Activated T-helper 17 cell treated with anti-CD3 and anti-CD28 coated beads, Interleukin-2, amount 50 U/mL, for 72 hours (primary cell): ENCODE measurements at regions not wholly inside any gene's neighbourhood (a gene's known extent, or its start where the extent isn't known, plus 50 kb on each side); places are given as distances from the start of the nearest gene placed in this dataset.

Source experiments
- ATAC-seq: fragments of 150-1000 bp; cut with Tn5 transposase; replicated peaks from 2 replicates; pipeline ENCODE4 v1.10.0; 2021; ENCODE audit warnings: mild to moderate bottlenecking, moderate library complexity
- H3K27ac Mint-ChIP-seq: one replicate; pipeline ENCODE4 v1.8.0; 2022; ENCODE audit warnings: mixed read lengths
- H3K27me3 Mint-ChIP-seq: one replicate; pipeline ENCODE4 v1.8.0; 2022; ENCODE audit warnings: mixed read lengths
- H3K36me3 Mint-ChIP-seq: one replicate; pipeline ENCODE4 v1.8.0; 2022; ENCODE audit warnings: low read depth, mild to moderate bottlenecking, mixed read lengths
- H3K4me1 Mint-ChIP-seq: one replicate; pipeline ENCODE4 v1.8.0; 2022; ENCODE audit warnings: mixed read lengths
- H3K4me3 Mint-ChIP-seq: one replicate; pipeline ENCODE4 v1.8.0; 2022; ENCODE audit warnings: mild to moderate bottlenecking, mixed read lengths
- H3K9me3 Mint-ChIP-seq: one replicate; pipeline ENCODE4 v1.8.0; 2022; ENCODE audit warnings: mixed read lengths

DNA sequence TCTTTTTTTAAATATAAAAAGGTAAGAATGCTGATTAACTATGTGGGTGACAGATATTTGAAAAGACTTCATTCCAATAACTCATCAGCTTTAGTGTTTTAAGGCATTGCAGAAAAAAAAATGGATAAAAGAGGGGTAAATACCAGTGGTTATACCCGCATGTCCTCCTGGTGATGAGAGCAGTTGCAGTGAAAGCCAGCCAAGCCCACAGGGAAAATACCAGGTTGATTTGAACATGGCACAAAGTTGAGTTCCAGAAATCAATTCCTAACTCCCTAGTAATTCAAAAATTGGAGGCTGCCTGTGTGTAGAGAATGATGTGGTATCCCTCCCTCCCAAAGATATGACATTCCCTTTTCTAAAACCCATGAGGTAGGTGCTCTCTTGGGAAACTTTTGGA, 453.2 kb upstream of the SOX9 start:
- H3K4me1 Mint-ChIP-seq = no peaks in the 10 kb centered on the region
- no peak overlapping the region for H3K27ac Mint-ChIP-seq
- H3K4me3 Mint-ChIP-seq = no peak overlapping the region
- peaks cover 21% of the 10 kb centered on the region for H3K9me3 Mint-ChIP-seq
- no peak for ATAC-seq
- H3K27me3 Mint-ChIP-seq = peaks cover 6% of the 10 kb centered on the region
- H3K36me3 Mint-ChIP-seq = no peaks in the 10 kb centered on the region

- peaks cover 6% of the 10 kb centered on the region for H3K27me3 Mint-ChIP-seq
- no peaks in the 10 kb centered on the region for H3K36me3 Mint-ChIP-seq
- peaks cover 21% of the 10 kb centered on the region for H3K9me3 Mint-ChIP-seq
- no peaks in the 10 kb centered on the region for H3K4me1 Mint-ChIP-seq
- H3K27ac Mint-ChIP-seq = no peak overlapping the region
- ATAC-seq = no peak
- H3K4me3 Mint-ChIP-seq = no peak overlapping the region
These were observed 452.0 kb upstream of the SOX9 start for GRCh38 chr17:71668807-71669206.

DNA sequence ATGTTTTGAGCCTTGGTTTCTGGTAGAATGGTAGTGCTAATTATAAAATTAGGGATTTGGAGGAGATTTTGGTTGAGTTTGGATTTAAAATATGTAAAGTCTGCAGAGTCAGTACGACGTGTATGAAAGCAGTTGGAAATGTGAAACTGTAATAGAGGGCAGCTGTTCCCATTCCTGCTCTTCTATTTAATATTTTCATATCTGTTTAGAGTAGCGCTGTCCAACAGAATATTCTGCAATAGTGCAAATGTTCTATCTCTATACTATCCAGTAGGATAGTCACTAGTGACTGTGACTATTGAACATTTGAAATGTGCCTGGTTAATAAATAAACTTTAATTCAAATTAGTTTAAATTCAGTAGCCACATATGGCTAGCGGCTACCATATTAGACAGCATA, 443.4 kb upstream of the SOX9 start:
- no peaks in the 10 kb centered on the region for H3K9me3 Mint-ChIP-seq
- no peaks in the 10 kb centered on the region for H3K36me3 Mint-ChIP-seq
- no peak overlapping the region for H3K27ac Mint-ChIP-seq
- no peaks in the 10 kb centered on the region for H3K4me1 Mint-ChIP-seq
- H3K4me3 Mint-ChIP-seq = no peak overlapping the region
- H3K27me3 Mint-ChIP-seq = no peaks in the 10 kb centered on the region
- ATAC-seq = no peak

DNA sequence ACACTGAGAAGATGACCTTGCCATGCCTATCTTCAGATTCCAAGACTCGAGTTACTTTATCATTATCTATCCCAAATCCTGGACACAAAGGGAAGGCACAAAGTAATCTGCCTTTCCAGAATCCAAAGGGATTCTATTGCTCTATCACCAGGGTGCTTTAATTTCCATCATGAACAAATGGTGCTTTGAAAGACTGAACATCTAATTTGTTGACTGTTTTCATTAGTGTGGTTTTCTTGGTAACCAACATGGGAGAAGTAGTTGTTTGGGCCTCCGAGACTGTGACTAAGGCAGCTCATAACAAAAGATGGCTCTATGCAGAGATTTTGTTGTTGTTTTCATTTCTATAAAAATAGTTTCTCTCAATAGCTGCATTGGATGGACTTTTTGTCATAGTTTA, 441.0 kb upstream of the SOX9 start:
- no peak for ATAC-seq
- Mint-ChIP-seq H3K4me1 (no peaks in the 10 kb centered on the region), H3K27me3 (no peaks in the 10 kb centered on the region), H3K4me3 (no peak overlapping the region), H3K27ac (no peak overlapping the region), H3K9me3 (peaks cover 4% of the 10 kb centered on the region), H3K36me3 (no peaks in the 10 kb centered on the region)

GRCh38 chr17:71681427-71682173, 439.2 kb upstream of the SOX9 start:
- no peak for ATAC-seq
- H3K4me3 Mint-ChIP-seq = no peak overlapping the region
- peaks cover 4% of the 10 kb centered on the region for H3K9me3 Mint-ChIP-seq
- no peaks in the 10 kb centered on the region for H3K4me1 Mint-ChIP-seq
- no peaks in the 10 kb centered on the region for H3K36me3 Mint-ChIP-seq
- H3K27me3 Mint-ChIP-seq = no peaks in the 10 kb centered on the region
- no peak overlapping the region for H3K27ac Mint-ChIP-seq

- no peaks in the 10 kb centered on the region for H3K27me3 Mint-ChIP-seq
- no peaks in the 10 kb centered on the region for H3K4me1 Mint-ChIP-seq
- ATAC-seq = no peak
- no peak overlapping the region for H3K4me3 Mint-ChIP-seq
- no peaks in the 10 kb centered on the region for H3K36me3 Mint-ChIP-seq
- H3K27ac Mint-ChIP-seq = no peak overlapping the region
- peaks cover 4% of the 10 kb centered on the region for H3K9me3 Mint-ChIP-seq
These were observed 438.7 kb upstream of the SOX9 start for GRCh38 chr17:71682174-71682494.

GRCh38 chr17:71689782-71690181, 431.0 kb upstream of the SOX9 start:
- Mint-ChIP-seq H3K27me3 (no peaks in the 10 kb centered on the region), H3K4me3 (no peak overlapping the region), H3K9me3 (no peaks in the 10 kb centered on the region), H3K27ac (no peak overlapping the region), H3K4me1 (no peaks in the 10 kb centered on the region), H3K36me3 (no peaks in the 10 kb centered on the region)
- no peak for ATAC-seq

DNA sequence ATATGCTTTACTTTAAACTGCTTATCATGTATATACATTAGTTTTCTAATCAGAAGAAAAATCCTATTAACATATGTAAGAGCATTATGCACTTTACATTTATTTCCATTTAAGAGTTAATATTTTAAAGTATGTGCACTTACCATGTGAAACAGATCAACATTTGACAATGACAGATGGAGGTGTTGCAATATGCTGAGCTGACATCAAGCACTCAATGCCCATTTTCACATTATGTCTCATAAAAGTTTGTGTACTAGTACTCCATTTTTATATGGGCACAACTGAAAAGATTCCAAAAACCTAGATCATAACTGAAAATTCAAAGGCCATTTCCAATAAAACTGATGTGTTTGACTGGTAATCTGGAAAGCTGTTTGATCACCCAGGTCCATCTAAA, 420.9 kb upstream of the SOX9 start:
- H3K27ac Mint-ChIP-seq = no peak overlapping the region
- no peak for ATAC-seq
- no peaks in the 10 kb centered on the region for H3K36me3 Mint-ChIP-seq
- H3K27me3 Mint-ChIP-seq = peaks cover 4% of the 10 kb centered on the region
- H3K9me3 Mint-ChIP-seq = peaks cover 14% of the 10 kb centered on the region
- no peak overlapping the region for H3K4me3 Mint-ChIP-seq
- H3K4me1 Mint-ChIP-seq = no peaks in the 10 kb centered on the region

- no peak for ATAC-seq
- no peaks in the 10 kb centered on the region for H3K4me1 Mint-ChIP-seq
- H3K27me3 Mint-ChIP-seq = no peaks in the 10 kb centered on the region
- peaks cover 5% of the 10 kb centered on the region for H3K9me3 Mint-ChIP-seq
- no peak overlapping the region for H3K27ac Mint-ChIP-seq
- no peaks in the 10 kb centered on the region for H3K36me3 Mint-ChIP-seq
- no peak overlapping the region for H3K4me3 Mint-ChIP-seq
These were observed 417.1 kb upstream of the SOX9 start for GRCh38 chr17:71703701-71704100.

GRCh38 chr17:71709271-71709890, 411.4 kb upstream of the SOX9 start:
- H3K36me3 Mint-ChIP-seq = no peaks in the 10 kb centered on the region
- H3K4me3 Mint-ChIP-seq = no peak overlapping the region
- H3K27ac Mint-ChIP-seq = no peak overlapping the region
- H3K4me1 Mint-ChIP-seq = no peaks in the 10 kb centered on the region
- ATAC-seq = no peak
- H3K27me3 Mint-ChIP-seq = no peaks in the 10 kb centered on the region
- no peaks in the 10 kb centered on the region for H3K9me3 Mint-ChIP-seq

- H3K4me3 Mint-ChIP-seq = no peak overlapping the region
- no peak for ATAC-seq
- no peaks in the 10 kb centered on the region for H3K4me1 Mint-ChIP-seq
- H3K9me3 Mint-ChIP-seq = no peaks in the 10 kb centered on the region
- no peaks in the 10 kb centered on the region for H3K36me3 Mint-ChIP-seq
- no peak overlapping the region for H3K27ac Mint-ChIP-seq
- no peaks in the 10 kb centered on the region for H3K27me3 Mint-ChIP-seq
These were observed 410.9 kb upstream of the SOX9 start for GRCh38 chr17:71709946-71710345.

GRCh38 chr17:71710816-71711215, 410.0 kb upstream of the SOX9 start:
- Mint-ChIP-seq H3K4me1 (no peaks in the 10 kb centered on the region), H3K4me3 (no peak overlapping the region), H3K27ac (no peak overlapping the region), H3K9me3 (peaks cover 5% of the 10 kb centered on the region), H3K27me3 (peaks cover 3% of the 10 kb centered on the region), H3K36me3 (no peaks in the 10 kb centered on the region)
- no peak for ATAC-seq

GRCh38 chr17:71713846-71714245, 407.0 kb upstream of the SOX9 start:
- H3K4me3 Mint-ChIP-seq = no peak overlapping the region
- no peaks in the 10 kb centered on the region for H3K4me1 Mint-ChIP-seq
- ATAC-seq = no peak

GRCh38 chr17:71724339-71724738, 396.5 kb upstream of the SOX9 start:
- Mint-ChIP-seq H3K4me3 (no peak overlapping the region), H3K9me3 (peaks cover 3% of the 10 kb centered on the region), H3K27ac (no peak overlapping the region), H3K4me1 (no peaks in the 10 kb centered on the region), H3K36me3 (no peaks in the 10 kb centered on the region), H3K27me3 (no peaks in the 10 kb centered on the region)
- no peak for ATAC-seq

More at GRCh38 chr17:71713846-71714245, 407.0 kb upstream of the SOX9 start:
- Mint-ChIP-seq H3K9me3 (peaks cover 8% of the 10 kb centered on the region), H3K27me3 (peaks cover 3% of the 10 kb centered on the region), H3K36me3 (no peaks in the 10 kb centered on the region), H3K27ac (no peak overlapping the region)

- no peaks in the 10 kb centered on the region for H3K27me3 Mint-ChIP-seq
- H3K4me1 Mint-ChIP-seq = no peaks in the 10 kb centered on the region
- ATAC-seq = no peak
- H3K9me3 Mint-ChIP-seq = peaks cover 3% of the 10 kb centered on the region
- H3K4me3 Mint-ChIP-seq = no peak overlapping the region
- H3K36me3 Mint-ChIP-seq = no peaks in the 10 kb centered on the region
- H3K27ac Mint-ChIP-seq = no peak overlapping the region
These were observed 395.0 kb upstream of the SOX9 start for GRCh38 chr17:71725811-71726210.
